ENCODE measurements at regions not wholly inside any gene's neighbourhood (a gene's known extent, or its start where the extent isn't known, plus 50 kb on each side); places are given as distances from the start of the nearest gene placed in this dataset.

- TF ChIP-seq CTCF (conservative IDR thresholded peaks at IDR 0.05 in 1 of 2, IDR thresholded peaks at IDR 0.05 in 1 of 2; ENCODE audit: low read depth in 1 of 2, low read length in 2 of 2): no peak
- TF ChIP-seq EZH2 (IDR thresholded peaks at IDR 0.05; ENCODE audit: low read length, missing control alignments): no peak
- Histone ChIP-seq H3K4me1 (ENCODE audit: control insufficient read depth, extremely low read depth, insufficient read depth, low read length) (no peaks in the 10 kb centered on the region), H2AFZ (ENCODE audit: low read length) (no peak overlapping the region), H3K27ac (ENCODE audit: insufficient read depth, low read length) (no peak overlapping the region), H3K4me3 (replicated peaks in 1 of 4; ENCODE audit: control extremely low read depth in 1 of 4, insufficient read depth in 1 of 4, low read depth in 3 of 4, low read length in 4 of 4) (no peak overlapping the region), H3K9ac (ENCODE audit: insufficient read depth, low read length) (no peak overlapping the region), H3K9me3 (ENCODE audit: control insufficient read depth, insufficient read depth, low read depth, low read length) (no peaks in the 10 kb centered on the region), H3K4me2 (ENCODE audit: extremely low read depth, insufficient read depth, low read length) (no peak overlapping the region), H4K20me1 (ENCODE audit: control insufficient read depth, extremely low read depth, insufficient read depth, low read length) (no peaks in the 10 kb centered on the region), H3K36me3 (ENCODE audit: control insufficient read depth, insufficient read depth, low read length) (no peaks in the 10 kb centered on the region), H3K27me3 (ENCODE audit: control insufficient read depth, insufficient read depth, low read length) (peaks cover 2% of the 10 kb centered on the region), H3K79me2 (ENCODE audit: control insufficient read depth, insufficient read depth, low read length) (no peaks in the 10 kb centered on the region)
- peak; percentile 26 to 83 for DNase-seq (ENCODE audit: low read depth in 2 of 2)
Measured at GRCh38 chr17:77881545-77881944, 77.0 kb upstream of the TNRC6C start.

GRCh38 chr17:77882040-77882439, 76.5 kb upstream of the TNRC6C start:
- H3K36me3 ChIP-seq (ENCODE audit: control insufficient read depth, insufficient read depth, low read length): no peaks in the 10 kb centered on the region
- H3K27ac ChIP-seq (ENCODE audit: insufficient read depth, low read length): no peak overlapping the region
- no peak for DNase-seq (ENCODE audit: low read depth in 2 of 2)
- H3K4me1 ChIP-seq (ENCODE audit: control insufficient read depth, extremely low read depth, insufficient read depth, low read length): no peaks in the 10 kb centered on the region
- H3K27me3 ChIP-seq (ENCODE audit: control insufficient read depth, insufficient read depth, low read length): peaks cover 6% of the 10 kb centered on the region
- no peak overlapping the region for H3K4me3 ChIP-seq (replicated peaks in 1 of 4; ENCODE audit: control extremely low read depth in 1 of 4, insufficient read depth in 1 of 4, low read depth in 3 of 4, low read length in 4 of 4)
- TF ChIP-seq EZH2 (IDR thresholded peaks at IDR 0.05; ENCODE audit: low read length, missing control alignments): no peak
- no peak for TF ChIP-seq CTCF (conservative IDR thresholded peaks at IDR 0.05 in 1 of 2, IDR thresholded peaks at IDR 0.05 in 1 of 2; ENCODE audit: low read depth in 1 of 2, low read length in 2 of 2)
- H3K9ac ChIP-seq (ENCODE audit: insufficient read depth, low read length): no peak overlapping the region
- no peak overlapping the region for H2AFZ ChIP-seq (ENCODE audit: low read length)
- H4K20me1 ChIP-seq (ENCODE audit: control insufficient read depth, extremely low read depth, insufficient read depth, low read length): no peaks in the 10 kb centered on the region
- no peaks in the 10 kb centered on the region for H3K9me3 ChIP-seq (ENCODE audit: control insufficient read depth, insufficient read depth, low read depth, low read length)
- no peak overlapping the region for H3K4me2 ChIP-seq (ENCODE audit: extremely low read depth, insufficient read depth, low read length)
- H3K79me2 ChIP-seq (ENCODE audit: control insufficient read depth, insufficient read depth, low read length): no peaks in the 10 kb centered on the region

DNA sequence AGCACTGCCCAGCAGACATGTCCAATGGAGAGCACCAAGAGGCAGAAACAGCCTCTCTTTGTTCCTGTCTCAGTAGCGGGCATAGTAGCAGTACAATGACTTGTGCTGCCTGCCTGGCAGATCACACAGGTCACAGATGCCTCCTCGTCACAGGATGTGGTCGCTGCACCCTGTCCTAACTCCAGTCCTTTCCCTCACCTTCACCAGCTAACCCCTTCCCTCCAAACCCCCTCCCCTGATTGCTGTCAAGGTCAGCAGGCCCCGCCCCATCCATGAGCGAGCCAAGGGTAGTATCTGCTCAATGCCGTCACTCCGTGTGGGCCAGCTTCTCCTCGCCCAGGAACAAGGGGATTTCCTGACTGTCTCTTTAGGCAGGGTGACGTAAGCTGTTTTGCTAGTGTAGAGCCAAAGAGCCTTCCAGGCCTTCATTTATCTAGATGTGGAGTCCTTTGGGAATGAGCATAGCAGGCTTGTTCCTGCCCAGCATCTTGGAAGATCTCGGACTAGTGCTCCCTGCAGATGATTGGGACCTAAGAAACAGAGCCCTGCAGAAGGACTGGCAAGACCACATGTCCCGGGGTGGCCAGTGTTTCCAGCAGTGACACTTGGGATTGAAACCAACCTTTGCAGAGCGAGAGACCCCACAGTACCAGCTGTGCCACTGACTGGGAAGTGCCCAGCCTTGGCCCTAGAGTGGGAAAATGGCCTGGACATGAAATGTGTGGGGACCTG, 75.9 kb upstream of the TNRC6C start:
- H3K27ac ChIP-seq (ENCODE audit: insufficient read depth, low read length): no peak overlapping the region
- DNase-seq (ENCODE audit: low read depth in 2 of 2): peak; percentile 31 to 88
- no peaks in the 10 kb centered on the region for H3K79me2 ChIP-seq (ENCODE audit: control insufficient read depth, insufficient read depth, low read length)
- H3K27me3 ChIP-seq (ENCODE audit: control insufficient read depth, insufficient read depth, low read length): peaks cover 6% of the 10 kb centered on the region
- H3K9ac ChIP-seq (ENCODE audit: insufficient read depth, low read length): no peak overlapping the region
- H3K9me3 ChIP-seq (ENCODE audit: control insufficient read depth, insufficient read depth, low read depth, low read length): no peaks in the 10 kb centered on the region
- no peaks in the 10 kb centered on the region for H3K36me3 ChIP-seq (ENCODE audit: control insufficient read depth, insufficient read depth, low read length)
- H3K4me3 ChIP-seq (replicated peaks in 1 of 4; ENCODE audit: control extremely low read depth in 1 of 4, insufficient read depth in 1 of 4, low read depth in 3 of 4, low read length in 4 of 4): no peak overlapping the region
- no peaks in the 10 kb centered on the region for H4K20me1 ChIP-seq (ENCODE audit: control insufficient read depth, extremely low read depth, insufficient read depth, low read length)
- H3K4me2 ChIP-seq (ENCODE audit: extremely low read depth, insufficient read depth, low read length): no peak overlapping the region
- no peak for TF ChIP-seq CTCF (conservative IDR thresholded peaks at IDR 0.05 in 1 of 2, IDR thresholded peaks at IDR 0.05 in 1 of 2; ENCODE audit: low read depth in 1 of 2, low read length in 2 of 2)
- no peak for TF ChIP-seq EZH2 (IDR thresholded peaks at IDR 0.05; ENCODE audit: low read length, missing control alignments)
- no peaks in the 10 kb centered on the region for H3K4me1 ChIP-seq (ENCODE audit: control insufficient read depth, extremely low read depth, insufficient read depth, low read length)
- no peak overlapping the region for H2AFZ ChIP-seq (ENCODE audit: low read length)
